Endothelial cell of umbilical vein (primary cell): ENCODE measurements at regions not wholly inside any gene's neighbourhood (a gene's known extent, or its start where the extent isn't known, plus 50 kb on each side); places are given as distances from the start of the nearest gene placed in this dataset.

ENCODE experiments used
- BruUV-seq: library from RNA; stranded (reverse); fragments of 400-500 nt; replicated peaks from 2 replicates; lab custom pipeline; 2021; lab: Mats Ljungman, UMichigan
- CTCF ChIA-PET: fragments of 300-600, 350-600 bp; sonication (Branson Sonifier 250); formaldehyde crosslinking; loops from one replicate; lab custom pipeline; 2021; ENCODE audit warnings: antibody characterized with exemption, inconsistent platforms; lab: Charles Lee
- POLR2A ChIA-PET: fragments of 300-600, 350-600 bp; sonication (Branson Sonifier 250); formaldehyde crosslinking; loops from one replicate; lab custom pipeline; 2021; ENCODE audit warnings: antibody characterized with exemption, inconsistent platforms; lab: Charles Lee
- DNase-seq: peaks from one replicate; pipeline ENCODE4 v3.0.0-alpha.2; 2011; ENCODE audit warnings: low read depth, low spot score
- FAIRE-seq: peaks from 2 replicates; lab custom pipeline; 2011; peaks lifted over from hg19 to GRCh38; lab: Jason Lieb, UNC
- H2AFZ ChIP-seq: 2 replicates; pipeline ENCODE4 v1.6.0; 2012; ENCODE audit warnings: low read depth, low read length, control low read depth, inconsistent platforms
- H3K27ac ChIP-seq: 2 replicates; pipeline ENCODE4 v1.5.1; 2011; ENCODE audit warnings: low read depth, mild to moderate bottlenecking, control low read depth, low read length, moderate library complexity; ENCODE audit not compliant: insufficient read depth
- H3K27me3 ChIP-seq, 2 experiments: 2 replicates each; pipeline versions ENCODE4 v1.6.0 to v1.6.1; 2011; ENCODE audit warnings: low read length in 2 of 2, mixed read lengths in 1 of 2; ENCODE audit not compliant: control insufficient read depth in 2 of 2, insufficient read depth in 2 of 2
- H3K36me3 ChIP-seq, 2 experiments: 2 replicates in 1 of 2; 3 replicates in 1 of 2; pipeline ENCODE4 v1.5.1; 2011; ENCODE audit warnings: low read length in 2 of 2, mild to moderate bottlenecking in 1 of 2, moderate library complexity in 1 of 2; ENCODE audit not compliant: control insufficient read depth in 2 of 2, insufficient read depth in 2 of 2; ENCODE audit errors: extremely low read depth in 1 of 2
- H3K4me1 ChIP-seq: 3 replicates; pipeline ENCODE4 v1.5.1; 2011; ENCODE audit warnings: mild to moderate bottlenecking, low read length; ENCODE audit not compliant: control insufficient read depth, insufficient read depth; ENCODE audit errors: extremely low read depth
- H3K4me2 ChIP-seq: 2 replicates; pipeline ENCODE4 v1.6.1; 2011; ENCODE audit warnings: low read length, control low read depth, mixed read lengths; ENCODE audit not compliant: insufficient read depth
- H3K4me3 ChIP-seq, 3 experiments: fragments of 200-600 bp in 1 of 3; sonication (generic), shearing (Covaris generic) in 1 of 3; replicated peaks in 1 of 3; 2 replicates each; pipeline ENCODE4 v1.5.1; 2011 to 2016; ENCODE audit warnings: control low read depth in 3 of 3, low read length in 3 of 3, mild to moderate bottlenecking in 2 of 3, inconsistent platforms in 1 of 3, low read depth in 1 of 3, moderate library complexity in 1 of 3; ENCODE audit not compliant: insufficient read depth in 1 of 3
- H3K79me2 ChIP-seq: 2 replicates; pipeline ENCODE4 v1.6.0; 2012; ENCODE audit warnings: low read length, inconsistent platforms; ENCODE audit not compliant: control insufficient read depth, insufficient read depth
- H3K9ac ChIP-seq: replicated peaks from 2 replicates; pipeline ENCODE3; 2011; ENCODE audit warnings: low read length, control low read depth; ENCODE audit not compliant: insufficient read depth; ENCODE audit errors: extremely low read depth
- H3K9me1 ChIP-seq: replicated peaks from 3 replicates; pipeline ENCODE4 v1.6.0; 2011; ENCODE audit warnings: mild to moderate bottlenecking, low read length; ENCODE audit not compliant: control insufficient read depth, insufficient read depth; ENCODE audit errors: extremely low read depth
- H3K9me3 ChIP-seq: replicated peaks from 2 replicates; pipeline ENCODE4 v1.5.1; 2012; ENCODE audit warnings: low read length, inconsistent platforms; ENCODE audit not compliant: control insufficient read depth, insufficient read depth
- H4K20me1 ChIP-seq: replicated peaks from 2 replicates; pipeline ENCODE3; 2011; ENCODE audit warnings: mild to moderate bottlenecking, low read length; ENCODE audit not compliant: control insufficient read depth, insufficient read depth; ENCODE audit errors: extremely low read depth
- CTCF ChIP-seq, 2 donors: IDR thresholded peaks; 1 replicate in 1 of 2; 2 replicates in 1 of 2; pipeline ENCODE4 v1.5.1; 2011; ENCODE audit warnings: low read length in 2 of 2, mild to moderate bottlenecking in 2 of 2, moderate library complexity in 2 of 2, control low read depth in 1 of 2, inconsistent platforms in 1 of 2, low read depth in 1 of 2; ENCODE audit not compliant: insufficient read depth in 1 of 2; ENCODE audit errors: extremely low read depth in 1 of 2
- EZH2 ChIP-seq: IDR thresholded peaks from 2 replicates; pipeline ENCODE4 v1.6.1; 2012; ENCODE audit warnings: borderline replicate concordance, low read depth, mild to moderate bottlenecking, moderate library complexity, low read length, inconsistent platforms; ENCODE audit not compliant: severe bottlenecking
- FOS ChIP-seq: IDR thresholded peaks from 2 replicates; pipeline ENCODE4 v1.6.1; 2011; ENCODE audit warnings: mild to moderate bottlenecking, low read length, moderate library complexity, borderline replicate concordance; ENCODE audit not compliant: insufficient read depth
- GATA2 ChIP-seq: IDR thresholded peaks from 2 replicates; pipeline ENCODE4 v1.7.0; 2011; ENCODE audit warnings: low read depth, mild to moderate bottlenecking, moderate library complexity, mixed read lengths, low read length; ENCODE audit not compliant: insufficient read length, insufficient read depth
- JUN ChIP-seq: IDR thresholded peaks from 2 replicates; pipeline ENCODE4 v1.6.1; 2011; ENCODE audit warnings: borderline replicate concordance, low read depth; ENCODE audit not compliant: insufficient read length, insufficient read depth
- MAX ChIP-seq: IDR thresholded peaks from 2 replicates; pipeline ENCODE4 v1.6.1; 2011; ENCODE audit not compliant: insufficient read depth, insufficient read length
- MYC ChIP-seq: IDR thresholded peaks from one replicate; pipeline ENCODE4 v1.6.1; 2011; ENCODE audit warnings: mild to moderate bottlenecking, low read depth, low read length
- POLR2A ChIP-seq: IDR thresholded peaks from 2 replicates; pipeline ENCODE4 v1.6.1; 2012; ENCODE audit warnings: low read depth, mild to moderate bottlenecking, control low read depth, low read length
- POLR2AphosphoS5 ChIP-seq: IDR thresholded peaks from 2 replicates; pipeline ENCODE4 v1.6.1; 2012; ENCODE audit warnings: low read depth, mild to moderate bottlenecking, control low read depth, low read length, moderate library complexity; ENCODE audit not compliant: insufficient read depth
- dilution Hi-C: fragments of 300-500 bp; cut with MboI; formaldehyde crosslinking; loops from one replicate; pipeline ENCODE4 v1.15.0; 2019; ENCODE audit warnings: low sequenced_read_pairs; ENCODE audit not compliant: extremely low pct_ligation_motif_present
- intact Hi-C: fragments of 100-400 bp; cut with micrococcal nuclease; formaldehyde crosslinking; loops from one replicate; pipeline ENCODE4 v1.10.0; 2022

GRCh38 chrX:27086237-27086636, 376.9 kb downstream of the PPP4R3C start:
- dilution Hi-C loops, result no loop called here

GRCh38 chrX:27085346-27085745, 377.8 kb downstream of the PPP4R3C start:
- Histone ChIP-seq H3K79me2 (no peaks in the 10 kb centered on the region), H3K4me1 (no peaks in the 10 kb centered on the region), H3K9me3 (no peaks in the 10 kb centered on the region), H3K9me1 (no peaks in the 10 kb centered on the region), H4K20me1 (no peaks in the 10 kb centered on the region), H3K4me2 (no peak overlapping the region), H3K4me3 (no peak overlapping the region), H2AFZ (peak overlapping the region; percentile 20), H3K27me3 (no peaks in the 10 kb centered on the region), H3K27ac (no peak overlapping the region), H3K9ac (no peak overlapping the region), H3K36me3 (no peaks in the 10 kb centered on the region)
- DNase-seq, result peak; percentile 3
- BruUV-seq, result no TSS peak
- dilution Hi-C loops (no loop called here), intact Hi-C loops (no loop called here)
- ChIA-PET CTCF (no interaction called here), POLR2A (no interaction called here)
- no peak for TF ChIP-seq MAX
- TF ChIP-seq POLR2A, result no peak
- TF ChIP-seq CTCF (IDR thresholded peaks at IDR 0.05; ENCODE audit: extremely low read depth in 1 of 2, insufficient read depth in 1 of 2, low read depth in 1 of 2, low read length in 2 of 2), result no peak
- no peak for TF ChIP-seq JUN
- no peak for TF ChIP-seq MYC
- no peak for TF ChIP-seq FOS
- no peak for TF ChIP-seq GATA2
- TF ChIP-seq POLR2AphosphoS5, result no peak
- no peak for TF ChIP-seq EZH2
- FAIRE-seq, result no peak

More at GRCh38 chrX:27086237-27086636, 376.9 kb downstream of the PPP4R3C start:
- FAIRE-seq, result no peak
- no peak overlapping the region for H3K9ac ChIP-seq
- H3K27me3 ChIP-seq, result no peaks in the 10 kb centered on the region
- intact Hi-C loops, result no loop called here
- no peak overlapping the region for H3K4me3 ChIP-seq
- H3K9me1 ChIP-seq, result no peaks in the 10 kb centered on the region
- CTCF ChIA-PET, result no interaction called here
- H3K36me3 ChIP-seq, result no peaks in the 10 kb centered on the region
- H3K4me2 ChIP-seq, result no peak overlapping the region
- POLR2A ChIA-PET, result no interaction called here
- H3K27ac ChIP-seq, result no peak overlapping the region
- no peaks in the 10 kb centered on the region for H3K4me1 ChIP-seq
- H3K79me2 ChIP-seq, result no peaks in the 10 kb centered on the region
- H3K9me3 ChIP-seq, result no peaks in the 10 kb centered on the region
- no TSS peak for BruUV-seq
- no peaks in the 10 kb centered on the region for H4K20me1 ChIP-seq
- TF ChIP-seq CTCF (IDR thresholded peaks at IDR 0.05; ENCODE audit: extremely low read depth in 1 of 2, insufficient read depth in 1 of 2, low read depth in 1 of 2, low read length in 2 of 2) (no peak), JUN (no peak), GATA2 (no peak), POLR2AphosphoS5 (no peak), MYC (no peak)
- DNase-seq, result no peak
- H2AFZ ChIP-seq, result no peak overlapping the region
